Spleen (tissue), 7 donors: ENCODE measurements at regions not wholly inside any gene's neighbourhood (a gene's known extent, or its start where the extent isn't known, plus 50 kb on each side); places are given as distances from the start of the nearest gene placed in this dataset.

Source experiments
- POLR2A ChIP-seq, 3 donors: fragments of 450-650 bp; IDR thresholded peaks; one replicate each; pipeline ENCODE4 v1.5.1; 2017; ENCODE audit warnings: antibody characterized with exemption in 3 of 3, mild to moderate bottlenecking in 1 of 3
- POLR2AphosphoS5 ChIP-seq, 3 donors: sonication (generic); formaldehyde crosslinking; IDR thresholded peaks; one replicate each; pipeline ENCODE4 v1.5.1; 2017; ENCODE audit warnings: antibody characterized with exemption in 3 of 3
- TF ChIP-seq, protein P1 (sequence below), 11 experiments: fragments of 200-600 bp in 7 of 11; fragments of 450-650 bp in 4 of 11; sonication (generic) in 4 of 11; IDR thresholded peaks in 8 of 11; conservative IDR thresholded peaks in 3 of 11; 1 replicate in 7 of 11; 2 replicates in 4 of 11; pipeline versions ENCODE4 v1.4.0 to v1.8.0; 2016 to 2021; ENCODE audit warnings: antibody characterized with exemption in 11 of 11, inconsistent platforms in 4 of 11, mild to moderate bottlenecking in 1 of 11
- donor health status: DM: no; HTN: no; CAD: no; lungs with moderate emphysema.
- donor health status: DM: no; HTN: no; CAD: no.
- donor health status: DM: no; HTN: no; CAD: no.

DNA sequence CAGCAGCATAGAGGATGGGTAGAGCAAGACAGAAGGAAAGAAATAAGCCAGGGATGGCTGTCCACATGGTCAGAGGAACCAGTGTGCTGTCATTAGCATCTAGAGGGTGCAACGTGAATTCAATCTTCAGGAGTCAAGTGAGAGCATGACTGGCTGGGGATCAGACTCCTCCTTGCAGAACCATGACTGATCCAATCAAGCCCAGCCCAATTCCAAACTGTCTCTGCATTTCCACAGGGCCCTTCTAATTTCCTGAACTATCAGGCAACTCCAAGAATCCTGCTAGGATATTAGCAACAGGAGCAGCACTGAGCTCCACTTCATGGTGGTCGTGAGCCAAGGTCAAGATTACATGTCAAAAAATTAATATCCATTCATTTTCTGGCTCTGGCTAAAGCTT lies 166.8 kb upstream of the CAMK1G start:
- no peak for TF ChIP-seq POLR2A (IDR thresholded peaks at IDR 0.05)
- TF ChIP-seq, protein P1, sequence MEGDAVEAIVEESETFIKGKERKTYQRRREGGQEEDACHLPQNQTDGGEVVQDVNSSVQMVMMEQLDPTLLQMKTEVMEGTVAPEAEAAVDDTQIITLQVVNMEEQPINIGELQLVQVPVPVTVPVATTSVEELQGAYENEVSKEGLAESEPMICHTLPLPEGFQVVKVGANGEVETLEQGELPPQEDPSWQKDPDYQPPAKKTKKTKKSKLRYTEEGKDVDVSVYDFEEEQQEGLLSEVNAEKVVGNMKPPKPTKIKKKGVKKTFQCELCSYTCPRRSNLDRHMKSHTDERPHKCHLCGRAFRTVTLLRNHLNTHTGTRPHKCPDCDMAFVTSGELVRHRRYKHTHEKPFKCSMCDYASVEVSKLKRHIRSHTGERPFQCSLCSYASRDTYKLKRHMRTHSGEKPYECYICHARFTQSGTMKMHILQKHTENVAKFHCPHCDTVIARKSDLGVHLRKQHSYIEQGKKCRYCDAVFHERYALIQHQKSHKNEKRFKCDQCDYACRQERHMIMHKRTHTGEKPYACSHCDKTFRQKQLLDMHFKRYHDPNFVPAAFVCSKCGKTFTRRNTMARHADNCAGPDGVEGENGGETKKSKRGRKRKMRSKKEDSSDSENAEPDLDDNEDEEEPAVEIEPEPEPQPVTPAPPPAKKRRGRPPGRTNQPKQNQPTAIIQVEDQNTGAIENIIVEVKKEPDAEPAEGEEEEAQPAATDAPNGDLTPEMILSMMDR (IDR thresholded peaks at IDR 0.05 in 8 of 11, conservative IDR thresholded peaks at IDR 0.05 in 3 of 11) = no peak
- no peak for TF ChIP-seq POLR2AphosphoS5 (IDR thresholded peaks at IDR 0.05)
